Renal cortex interstitium (tissue), 11 donors: ENCODE measurements at regions not wholly inside any gene's neighbourhood (a gene's known extent, or its start where the extent isn't known, plus 50 kb on each side); places are given as distances from the start of the nearest gene placed in this dataset.
"Not testable (repeated sequence)": the region's sequence is repeated elsewhere in the genome, so short reads cannot be mapped to it uniquely, and the experiment has no call there.

Experiments
- DNase-seq, 11 donors: peaks; one replicate each; pipeline ENCODE4 v3.0.0-alpha.2; 2013; ENCODE audit warnings: low read depth in 9 of 11, low spot score in 4 of 11; ENCODE audit errors: extremely low read depth in 1 of 11

DNA sequence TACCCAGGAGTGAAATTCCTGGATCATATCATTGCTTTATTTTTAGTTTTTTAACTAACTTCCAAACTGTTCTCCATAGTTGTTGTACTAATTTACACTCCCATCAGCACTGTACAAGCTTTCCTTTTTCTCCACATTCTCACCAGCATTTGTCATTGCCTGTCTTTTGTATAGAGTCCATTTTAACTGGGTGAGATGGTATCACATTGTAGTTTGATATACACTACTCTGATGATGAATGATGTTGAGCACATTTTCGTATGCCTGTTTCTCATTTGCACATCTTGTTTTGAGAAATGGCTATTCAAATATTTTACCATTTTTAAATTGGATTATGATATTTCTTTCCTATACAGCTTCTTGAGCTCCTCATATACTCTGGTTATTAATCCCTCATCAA is 1586.6 kb downstream of the SI start:
- no peak for DNase-seq

DNA sequence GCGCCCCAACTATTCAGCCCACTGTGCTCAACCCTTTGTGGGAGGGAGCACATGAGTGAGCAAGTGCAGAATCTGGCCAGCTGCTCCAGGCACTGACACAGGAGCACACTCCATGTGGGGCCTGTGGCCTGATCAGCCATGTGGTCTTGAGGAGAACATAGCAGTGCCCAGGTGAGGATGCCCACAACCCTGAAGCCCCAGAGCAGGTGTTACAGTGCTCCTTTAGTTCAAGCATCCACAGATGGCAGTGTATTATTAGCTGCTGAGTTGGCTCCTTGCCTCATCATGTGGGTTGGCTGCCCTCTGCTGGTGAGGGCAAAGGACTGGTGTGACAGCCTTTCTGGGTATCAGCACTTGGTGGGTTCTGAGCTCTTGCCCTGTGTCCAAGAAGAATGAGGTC is 1588.2 kb downstream of the SI start:
- no peak for DNase-seq

DNA sequence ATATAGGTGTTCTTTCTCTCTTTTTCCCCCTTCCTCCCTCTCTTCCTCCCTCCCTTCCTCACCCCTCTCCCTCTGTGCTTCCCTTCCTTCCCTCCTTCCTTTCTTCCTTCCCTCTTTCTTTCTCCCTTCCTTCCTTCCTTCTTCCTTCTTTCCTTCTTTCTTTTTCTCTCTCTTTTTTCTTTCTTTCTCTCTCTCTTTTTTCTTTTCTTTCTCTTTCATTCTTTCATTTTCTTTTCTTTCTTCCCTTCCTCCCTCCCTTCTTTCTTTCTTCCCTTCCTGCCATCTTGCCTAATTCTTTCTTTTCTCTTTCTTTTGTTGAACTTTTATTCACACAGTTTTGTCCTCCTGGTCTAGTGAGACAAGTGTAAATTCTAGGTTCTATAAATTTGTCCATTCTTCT is 1595.6 kb downstream of the SI start:
- no peak for DNase-seq

DNA sequence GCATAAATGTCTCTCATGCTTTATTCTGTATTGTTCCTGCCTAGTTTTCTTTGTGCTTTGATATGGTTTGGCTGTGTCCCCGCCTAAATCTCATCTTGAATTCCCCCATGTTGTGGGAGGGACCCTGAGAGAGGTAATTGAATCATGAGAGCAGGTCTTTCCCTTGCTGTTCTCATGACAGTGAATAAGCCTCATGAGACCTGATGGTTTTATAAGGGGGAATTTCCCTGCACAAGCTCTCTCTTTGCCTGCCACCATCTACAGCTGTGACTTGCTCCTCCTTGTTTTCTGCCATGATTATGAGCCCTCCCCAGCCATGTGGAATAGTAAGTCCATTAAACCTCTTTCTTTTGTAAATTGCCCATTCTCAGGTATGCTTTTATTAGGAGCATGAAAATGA is 1596.6 kb downstream of the SI start:
- DNase-seq, result no peak

DNA sequence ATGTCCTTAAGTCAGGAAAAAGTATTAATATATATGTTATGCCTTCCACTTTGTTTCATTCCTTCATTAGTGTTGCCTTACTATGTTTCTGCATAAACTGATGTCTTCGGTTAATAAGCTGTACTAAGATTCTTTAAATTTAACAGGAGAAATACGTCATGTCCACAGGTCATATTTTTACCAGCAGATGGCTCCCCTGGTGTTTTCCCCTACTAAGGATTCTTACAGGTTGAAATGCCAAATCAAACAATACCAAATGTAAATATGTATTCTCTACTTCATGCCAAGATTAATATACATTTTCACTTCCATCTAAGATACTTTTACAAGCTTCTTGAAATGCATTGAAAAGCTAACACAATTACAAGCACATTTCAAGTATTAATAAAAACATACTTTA is 1602.1 kb downstream of the SI start:
- no peak for DNase-seq

DNA sequence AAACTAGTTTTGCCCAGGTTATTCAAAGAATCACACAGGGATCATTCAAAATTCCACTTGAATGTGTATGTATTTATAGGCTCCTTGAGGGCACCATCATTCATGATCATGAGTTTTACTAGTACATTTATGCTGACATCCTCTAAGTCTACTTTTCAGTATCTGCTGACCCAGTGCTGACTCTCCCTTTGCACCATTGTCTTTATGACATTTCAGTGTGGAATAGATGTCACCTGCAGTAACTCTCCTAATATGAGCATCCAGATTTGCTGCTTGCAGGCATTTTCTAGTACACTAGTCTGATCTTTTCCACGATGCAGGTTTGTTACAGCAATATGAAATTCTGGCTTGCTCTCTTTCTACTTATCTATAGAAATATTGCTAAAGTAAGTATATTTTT is 1603.5 kb downstream of the SI start:
- no peak for DNase-seq

DNA sequence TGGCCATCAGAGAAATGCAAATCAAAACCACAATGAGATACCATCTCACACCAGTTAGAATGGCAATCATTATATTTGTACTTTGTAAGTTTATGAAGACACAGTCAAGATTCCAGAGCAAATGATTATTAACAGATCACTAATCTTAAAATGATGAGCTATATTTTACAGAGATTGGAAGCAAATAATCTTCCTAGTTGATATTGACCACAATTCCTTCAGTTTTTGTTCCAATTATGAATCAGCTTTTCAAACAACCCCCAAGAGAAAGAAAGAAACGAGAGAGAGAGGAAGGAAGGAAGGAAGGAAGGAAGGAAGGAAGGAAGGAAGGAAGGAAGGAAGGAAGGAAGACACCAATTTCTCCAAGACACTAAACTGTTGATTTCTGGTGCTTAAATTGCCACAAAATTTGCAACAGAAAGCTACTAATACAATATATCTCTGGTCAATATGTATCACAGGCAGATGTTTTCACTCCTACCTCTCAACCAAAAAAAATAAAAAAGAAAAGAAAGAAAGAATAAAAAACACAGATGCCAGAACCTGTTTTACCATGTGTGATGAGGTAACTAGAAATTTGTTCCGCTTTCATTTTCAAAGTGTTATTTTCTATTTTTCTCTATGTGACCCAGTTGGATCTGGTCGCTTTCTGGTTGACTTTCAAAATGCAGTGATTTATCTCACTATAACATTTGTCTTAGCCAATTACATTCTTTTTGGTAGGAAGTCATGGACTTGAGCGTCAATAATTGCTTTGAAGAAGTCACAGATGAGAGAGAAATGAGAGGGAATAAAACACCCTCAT is 1609.6 kb downstream of the SI start:
- no peak for DNase-seq

DNA sequence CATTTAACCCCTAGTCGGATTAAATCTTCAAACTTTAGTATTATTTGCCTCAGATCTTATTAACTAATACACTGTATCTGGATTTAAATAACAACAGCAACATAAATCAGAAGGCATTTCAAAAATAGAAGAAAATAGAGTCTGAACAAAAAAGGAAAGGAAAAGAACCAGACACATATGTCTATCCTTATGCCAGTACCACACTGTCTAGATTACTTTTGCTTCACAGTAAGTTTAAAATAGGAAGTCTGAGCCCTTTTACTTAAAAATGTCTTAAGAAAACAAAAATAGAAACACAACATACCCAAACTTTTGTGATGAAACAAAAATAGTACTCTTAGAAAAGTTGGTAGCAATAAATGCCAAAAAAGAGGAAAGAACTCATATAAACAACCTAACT is 1615.8 kb downstream of the SI start:
- no peak for DNase-seq

DNA sequence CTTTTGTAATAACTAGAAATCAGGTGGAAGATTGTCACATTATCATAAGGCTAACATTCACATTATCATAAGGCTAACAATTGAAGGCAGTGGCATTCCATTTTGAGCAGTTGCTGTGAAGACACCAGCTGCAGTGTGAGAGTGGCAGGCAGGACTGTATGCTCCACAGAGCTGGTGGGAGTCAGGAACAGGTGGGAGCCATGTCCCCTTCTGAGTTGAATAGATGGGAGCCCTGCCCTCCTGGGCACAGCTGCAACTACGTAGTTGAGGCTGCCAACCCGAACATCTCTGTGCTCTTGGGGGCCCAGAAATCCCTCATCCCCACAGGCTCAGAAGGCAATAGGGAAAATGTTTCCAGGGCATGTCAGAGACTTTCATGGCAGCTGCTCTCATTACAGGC is 1627.6 kb downstream of the SI start:
- DNase-seq, result no peak

DNA sequence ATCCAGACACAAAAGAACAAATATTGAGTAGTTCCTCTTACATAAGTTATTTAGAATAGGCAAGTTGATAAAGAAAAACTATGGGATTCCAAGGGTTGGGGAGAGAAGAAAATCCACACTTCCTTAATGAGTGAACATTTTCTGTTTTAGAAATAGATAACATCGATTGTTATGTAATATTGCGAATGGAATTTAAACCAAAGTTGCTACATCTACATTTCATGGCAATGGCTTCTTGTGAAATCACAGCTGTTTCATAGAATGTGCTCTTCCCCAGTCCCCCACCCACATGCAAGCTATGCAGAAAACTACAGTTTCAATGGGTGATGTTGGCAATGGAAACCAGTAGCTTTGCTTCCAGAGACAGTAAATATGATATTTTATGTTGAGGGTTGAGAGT is 1639.5 kb downstream of the SI start:
- DNase-seq, result no peak

DNA sequence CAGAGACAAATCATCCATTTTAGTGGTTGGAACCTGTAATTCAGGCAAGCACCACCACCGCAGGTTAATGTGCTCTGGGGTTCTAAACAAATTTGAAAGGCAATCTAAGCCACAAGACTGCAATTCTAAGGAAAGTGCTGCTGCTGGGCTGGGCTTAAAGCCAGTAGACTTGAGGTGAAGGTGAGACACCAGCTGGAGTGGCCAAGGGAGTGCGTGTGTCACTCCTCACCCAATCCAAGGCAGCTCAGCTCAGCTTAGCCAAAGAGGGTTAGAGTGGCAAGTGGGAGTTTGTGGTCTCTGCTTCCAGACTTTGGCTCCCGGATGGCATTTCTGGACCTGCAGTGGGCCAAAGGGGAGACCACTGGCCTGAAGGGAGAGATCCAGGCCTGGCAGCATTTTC is 1655.6 kb downstream of the SI start:
- DNase-seq, result no peak

DNA sequence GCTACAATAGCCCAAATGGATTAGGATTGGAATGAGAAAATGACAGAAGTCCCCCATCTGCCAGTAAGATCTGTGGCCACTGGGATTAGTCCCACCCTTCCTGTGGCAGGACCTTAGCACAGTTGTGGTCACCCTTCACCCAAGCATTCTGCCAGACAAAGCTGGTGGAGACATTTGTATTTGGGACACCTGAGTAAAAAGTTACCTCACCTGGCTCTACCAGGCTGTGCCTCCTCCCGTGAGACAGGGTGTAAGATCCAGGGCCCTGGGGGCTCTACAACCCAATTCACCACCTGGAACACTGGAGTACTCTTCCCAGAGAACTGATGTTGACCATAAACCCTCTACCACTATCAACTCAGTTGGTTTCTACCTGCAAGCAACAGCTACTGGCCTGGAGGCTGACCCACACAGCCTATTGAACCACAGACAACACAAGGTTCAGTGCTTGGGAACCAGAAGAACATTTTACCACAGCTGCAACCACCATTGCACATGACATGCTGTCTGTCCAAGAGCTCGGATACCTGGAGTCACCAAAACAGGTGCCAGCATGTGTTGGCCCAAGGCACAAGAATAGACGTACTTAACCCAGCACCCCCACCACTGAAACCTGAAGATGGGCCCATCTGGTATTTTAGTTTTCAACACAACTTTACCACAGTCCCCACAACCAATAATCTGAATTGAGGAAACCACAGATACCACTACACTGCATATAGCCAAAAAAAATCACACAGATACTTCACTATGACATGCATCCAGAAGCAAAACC is 1686.7 kb downstream of the SI start:
- no peak for DNase-seq

DNA sequence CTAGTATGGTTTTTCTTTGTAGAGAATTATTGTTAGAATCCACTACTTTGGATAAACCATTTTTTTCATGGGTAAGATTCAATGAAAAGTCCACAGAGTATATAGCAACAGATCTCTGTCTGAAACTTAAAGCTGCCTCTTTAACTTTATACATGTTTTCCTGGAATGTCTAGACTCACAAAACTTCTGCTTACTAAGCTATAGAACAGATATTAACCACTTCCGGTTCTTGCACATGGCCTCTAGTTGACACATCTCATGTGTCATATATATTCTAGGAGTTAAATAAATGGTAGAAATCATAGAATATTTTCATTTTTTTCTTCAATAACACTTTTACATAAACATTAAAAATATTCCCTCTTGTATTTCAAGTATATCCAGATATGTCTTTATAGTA is 1693.9 kb downstream of the SI start:
- DNase-seq, result no peak

DNA sequence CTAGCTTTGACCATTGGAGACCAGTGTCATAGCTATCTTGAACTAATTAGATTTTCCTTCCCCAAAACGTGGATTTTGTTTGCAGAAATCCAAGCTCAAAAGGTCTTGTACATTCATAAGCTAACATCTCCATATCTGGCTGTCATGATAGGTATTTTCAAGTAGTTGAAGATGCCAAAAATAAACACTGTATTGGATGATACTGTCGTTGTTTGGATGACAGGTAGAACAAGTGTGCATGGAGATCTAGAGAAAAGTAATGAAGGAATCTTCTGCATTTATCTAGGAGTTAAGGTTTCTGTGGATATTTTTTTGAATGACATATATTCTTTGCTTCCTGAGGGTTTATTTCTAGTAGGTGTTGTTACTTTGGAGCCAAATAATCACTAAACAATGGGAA is 1696.1 kb downstream of the SI start:
- no peak for DNase-seq

DNA sequence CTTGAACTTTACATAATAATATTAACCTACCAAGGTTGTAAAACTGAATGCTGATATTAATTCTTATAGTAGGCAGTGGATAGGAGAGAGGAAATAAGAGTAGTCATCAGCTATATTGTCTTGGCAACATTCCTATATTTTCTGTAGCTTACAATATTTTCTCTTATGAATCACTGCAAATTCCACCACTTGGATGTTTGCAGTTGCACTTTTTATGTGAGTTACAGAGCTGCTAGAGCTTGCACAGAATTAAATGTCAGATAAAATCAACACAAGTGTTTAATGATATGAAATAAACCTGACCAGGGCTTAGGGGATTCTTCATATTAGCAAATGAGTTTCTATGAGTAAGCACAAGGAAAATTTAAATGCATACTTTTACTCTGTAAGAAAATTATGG is 1710.1 kb downstream of the SI start:
- DNase-seq, result peak in 1 of 11 donors; percentile 1

DNA sequence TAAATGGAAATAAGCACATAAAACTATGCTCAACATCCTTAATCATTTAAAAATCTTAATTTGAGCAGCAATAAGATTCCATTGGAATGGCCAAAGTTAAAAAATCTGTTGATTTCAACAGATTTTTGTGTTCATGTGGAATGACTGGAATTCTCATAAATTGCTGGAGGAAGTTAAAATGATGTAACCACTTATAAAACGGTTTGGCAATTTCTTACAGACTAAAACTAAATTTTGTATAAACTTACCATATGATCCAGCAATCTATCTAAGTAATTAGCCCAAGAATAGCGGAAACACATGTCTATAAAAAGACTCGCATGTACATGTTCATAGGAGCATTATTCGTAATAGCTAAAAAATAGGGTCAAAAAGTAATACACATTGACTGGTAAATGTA is 1713.6 kb downstream of the SI start:
- DNase-seq, result no peak

DNA sequence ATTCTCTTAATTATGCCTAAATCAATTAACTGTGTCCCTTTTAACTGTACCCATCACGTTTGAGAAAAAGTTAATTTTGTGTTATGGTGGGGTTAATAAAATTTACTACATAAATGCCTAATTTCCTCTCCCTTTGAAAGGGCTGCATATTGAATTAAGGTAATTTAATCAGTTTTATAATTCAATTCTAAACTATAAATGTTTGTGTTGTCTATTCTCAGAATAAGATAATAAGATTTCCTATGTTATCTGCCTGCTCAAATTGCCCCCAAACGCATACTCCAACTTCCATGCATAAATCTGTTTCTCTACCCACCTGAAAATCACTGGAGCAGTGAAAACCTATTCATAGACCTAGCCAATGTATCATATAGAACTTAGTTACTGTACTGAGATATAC is 1716.1 kb downstream of the SI start:
- DNase-seq, result no peak

DNA sequence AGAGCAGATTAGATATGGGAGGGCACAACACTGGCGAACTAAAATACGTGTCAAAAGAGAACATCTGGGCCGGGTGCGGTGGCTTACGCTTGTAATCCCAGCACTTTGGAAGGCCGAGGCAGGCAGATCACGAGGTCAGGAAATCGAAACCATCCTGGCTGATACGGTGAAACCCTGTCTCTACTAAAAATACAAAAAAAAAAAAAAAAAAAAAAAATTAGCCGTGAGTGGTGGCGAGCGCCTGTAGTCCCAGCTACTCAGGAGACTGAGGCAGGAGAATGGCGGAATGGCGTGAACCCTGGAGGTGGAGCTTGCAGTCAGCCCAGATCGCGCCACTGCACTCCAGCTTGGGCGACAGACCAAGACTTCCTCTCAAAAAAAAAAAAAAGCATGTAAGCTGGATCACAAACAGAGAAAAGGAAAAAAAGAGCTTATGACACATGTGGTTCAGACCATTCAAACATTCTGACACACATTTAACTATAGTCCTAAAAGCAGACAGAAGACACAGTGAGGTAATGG is 1716.9 kb downstream of the SI start:
- DNase-seq, result not testable (repeated sequence)

DNA sequence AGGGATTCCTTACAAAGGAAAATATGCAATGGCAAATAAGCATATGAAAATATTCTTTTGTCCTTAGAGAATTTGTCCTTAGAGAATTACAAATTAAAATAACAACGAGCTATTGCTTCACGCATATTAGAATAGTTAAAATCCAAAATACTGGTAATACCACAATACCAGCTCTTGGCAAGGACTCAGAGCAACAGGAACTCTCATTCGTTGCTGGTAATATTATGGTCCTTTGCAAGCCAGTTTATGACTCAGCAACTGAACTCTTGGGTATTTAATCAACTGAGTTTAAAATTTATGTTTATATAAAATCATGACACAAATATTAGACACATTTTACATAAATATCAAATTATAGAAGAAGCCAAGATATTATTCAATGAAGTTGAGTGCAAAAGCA is 1730.4 kb downstream of the SI start:
- no peak for DNase-seq

DNA sequence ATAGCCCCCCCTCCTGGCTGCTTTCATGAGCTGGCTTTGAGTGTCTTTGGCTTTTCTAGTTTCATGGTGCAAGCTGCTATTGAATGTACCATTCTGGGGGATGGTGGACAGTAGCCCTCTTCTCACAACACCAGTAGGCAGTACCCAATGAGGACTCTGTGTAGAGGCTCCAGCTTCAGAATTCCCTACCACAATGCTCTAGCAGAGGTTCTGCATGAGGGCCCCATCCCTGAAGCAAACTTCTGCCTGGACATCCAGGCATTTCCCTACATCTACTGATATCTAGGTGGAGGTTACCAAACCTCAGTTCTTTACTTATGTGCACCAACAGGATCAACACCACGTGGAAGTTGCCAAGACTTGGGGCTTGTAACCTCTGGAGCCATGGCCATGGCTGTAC is 1742.9 kb downstream of the SI start:
- no peak for DNase-seq

DNA sequence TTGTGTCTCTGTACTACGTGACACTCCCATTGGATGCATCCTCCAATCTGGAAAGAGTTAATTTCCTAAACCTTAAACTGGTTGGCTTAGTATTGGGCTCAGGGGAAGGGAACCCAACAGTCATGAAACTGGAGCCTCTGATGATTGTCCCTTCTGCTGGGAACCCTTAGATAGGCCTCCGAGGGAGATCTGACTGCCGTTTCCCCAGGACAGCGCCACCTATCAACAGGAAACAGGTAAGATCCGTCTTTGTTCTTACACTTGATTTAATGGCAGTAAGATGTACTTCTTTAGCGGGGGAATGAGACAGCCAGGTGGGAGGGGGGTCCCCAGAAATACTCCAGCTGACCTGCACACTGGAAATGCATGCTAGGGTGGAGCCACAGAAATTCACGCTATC is 1749.6 kb downstream of the SI start:
- no peak for DNase-seq
